IMR-90 (cell line): ENCODE measurements at regions not wholly inside any gene's neighbourhood (a gene's known extent, or its start where the extent isn't known, plus 50 kb on each side); places are given as distances from the start of the nearest gene placed in this dataset.

ENCODE experiments used
- ATAC-seq: fragments of 200-7000 bp; cut with Tn5 transposase; 2 replicates; pipeline ENCODE4 v1.9.1; 2020; ENCODE audit warnings: low read depth, mild to moderate bottlenecking, moderate library complexity
- BruUV-seq: library from RNA; stranded (reverse); fragments of 400-500 nt; replicated peaks from 2 replicates; lab custom pipeline; 2021; lab: Mats Ljungman, UMichigan
- CTCF ChIA-PET: fragments of 300-600 bp; formaldehyde crosslinking; extraction: SDS; loops from one replicate; lab custom pipeline; 2021; ENCODE audit warnings: antibody characterized with exemption; lab: Yijun Ruan, JAX
- POLR2A ChIA-PET: fragments of 300-600 bp; sonication (Branson Sonifier 250); formaldehyde crosslinking; loops from one replicate; lab custom pipeline; 2022; ENCODE audit warnings: antibody characterized with exemption; ENCODE audit not compliant: unreplicated experiment; lab: Charles Lee
- DNase-seq: peaks from one replicate; pipeline ENCODE4 v3.0.0; 2013
- H2AFZ ChIP-seq: replicated peaks from 2 replicates; pipeline ENCODE3; 2013; ENCODE audit warnings: low read length, mild to moderate bottlenecking; ENCODE audit not compliant: poor library complexity
- H2AK5ac ChIP-seq: 2 replicates; pipeline ENCODE4 v1.6.1; 2013; ENCODE audit warnings: low read depth, low read length, inconsistent platforms
- H2AK9ac ChIP-seq: replicated peaks from 2 replicates; pipeline ENCODE3; 2013; ENCODE audit warnings: mild to moderate bottlenecking, low read depth, low read length, moderate library complexity; ENCODE audit not compliant: poor library complexity
- H2BK120ac ChIP-seq: 2 replicates; pipeline ENCODE4 v1.6.1; 2013; ENCODE audit warnings: low read depth, low read length, inconsistent platforms
- H2BK15ac ChIP-seq: 3 replicates; pipeline ENCODE4 v1.6.1; 2013; ENCODE audit warnings: low read depth, low read length, inconsistent platforms
- H2BK20ac ChIP-seq: 2 replicates; pipeline ENCODE4 v1.6.1; 2013; ENCODE audit warnings: low read depth, mild to moderate bottlenecking, inconsistent platforms, low read length, moderate library complexity
- H2BK5ac ChIP-seq: 2 replicates; pipeline ENCODE4 v1.6.1; 2013; ENCODE audit warnings: mild to moderate bottlenecking, low read depth, low read length, inconsistent platforms; ENCODE audit not compliant: poor library complexity, severe bottlenecking
- H3K14ac ChIP-seq: replicated peaks from 2 replicates; pipeline ENCODE4 v1.6.1; 2013; ENCODE audit warnings: low read depth, low read length, inconsistent platforms
- H3K18ac ChIP-seq: 2 replicates; pipeline ENCODE4 v1.6.1; 2013; ENCODE audit warnings: low read depth, low read length, control low read depth
- H3K23ac ChIP-seq: 2 replicates; pipeline ENCODE4 v1.6.1; 2013; ENCODE audit warnings: low read depth, low read length, inconsistent platforms
- H3K27ac ChIP-seq: 2 replicates; pipeline ENCODE4 v1.5.1; 2013; ENCODE audit warnings: mild to moderate bottlenecking, control low read depth, low read length; ENCODE audit not compliant: insufficient read depth
- H3K27me3 ChIP-seq: 2 replicates; pipeline ENCODE4 v1.6.1; 2013; ENCODE audit warnings: low read length; ENCODE audit not compliant: control insufficient read depth, insufficient read depth
- H3K36me3 ChIP-seq: 2 replicates; pipeline ENCODE4 v1.6.1; 2013; ENCODE audit warnings: low read length, mixed read lengths; ENCODE audit not compliant: control insufficient read depth, insufficient read depth
- H3K4ac ChIP-seq: 2 replicates; pipeline ENCODE4 v1.6.1; 2013; ENCODE audit warnings: low read depth, low read length, inconsistent platforms
- H3K4me1 ChIP-seq: 2 replicates; pipeline ENCODE4 v1.6.1; 2013; ENCODE audit warnings: low read length, mixed read lengths; ENCODE audit not compliant: control insufficient read depth, insufficient read depth
- H3K4me2 ChIP-seq: 2 replicates; pipeline ENCODE4 v1.6.1; 2013; ENCODE audit warnings: low read depth, mild to moderate bottlenecking, control low read depth, low read length, moderate library complexity
- H3K4me3 ChIP-seq: 2 replicates; pipeline ENCODE4 v1.5.1; 2013; ENCODE audit warnings: low read depth, mild to moderate bottlenecking, control low read depth, low read length, moderate library complexity; ENCODE audit not compliant: insufficient read depth
- H3K56ac ChIP-seq: 2 replicates; pipeline ENCODE4 v1.6.1; 2013; ENCODE audit warnings: low read length, inconsistent platforms; ENCODE audit not compliant: insufficient read depth; ENCODE audit errors: extremely low read depth
- H3K79me1 ChIP-seq, 2 experiments: 2 replicates each; pipeline ENCODE4 v1.6.1; 2013; ENCODE audit warnings: low read length in 2 of 2, inconsistent platforms in 1 of 2, low read depth in 1 of 2
- H3K9ac ChIP-seq: 2 replicates; pipeline ENCODE4 v1.6.1; 2013; ENCODE audit warnings: low read depth, low read length, control low read depth
- H3K9me1 ChIP-seq: 2 replicates; pipeline ENCODE4 v1.6.1; 2013; ENCODE audit warnings: low read length, inconsistent platforms; ENCODE audit not compliant: insufficient read depth
- H3K9me3 ChIP-seq: 2 replicates; pipeline ENCODE4 v1.6.1; 2013; ENCODE audit warnings: low read length; ENCODE audit not compliant: control insufficient read depth, insufficient read depth
- H4K20me1 ChIP-seq: 2 replicates; pipeline ENCODE4 v1.6.1; 2013; ENCODE audit warnings: low read length, inconsistent platforms; ENCODE audit not compliant: insufficient read depth
- H4K5ac ChIP-seq: 2 replicates; pipeline ENCODE4 v1.6.1; 2013; ENCODE audit warnings: mild to moderate bottlenecking, low read depth, low read length, control low read depth
- H4K8ac ChIP-seq, 2 experiments: 2 replicates each; pipeline ENCODE4 v1.6.1; 2013; ENCODE audit warnings: low read depth in 2 of 2, low read length in 2 of 2, control low read depth in 1 of 2, inconsistent platforms in 1 of 2
- H4K91ac ChIP-seq: 2 replicates; pipeline ENCODE4 v1.6.1; 2013; ENCODE audit warnings: low read depth, low read length, inconsistent platforms; ENCODE audit not compliant: insufficient read depth
- BHLHE40 ChIP-seq: fragments of 150-350 bp; IDR thresholded peaks from 2 replicates; pipeline ENCODE4 v1.6.1; 2016; ENCODE audit warnings: mild to moderate bottlenecking, low read depth, low read length
- CEBPB ChIP-seq: IDR thresholded peaks from 2 replicates; pipeline ENCODE4 v1.6.1; 2012; ENCODE audit warnings: low read depth, low read length, improper control_type of control experiment
- CHD1 ChIP-seq: IDR thresholded peaks from 2 replicates; pipeline ENCODE4 v1.6.1; 2012; ENCODE audit warnings: low read depth, low read length, improper control_type of control experiment
- FOS ChIP-seq: fragments of 150-350 bp; IDR thresholded peaks from 2 replicates; pipeline ENCODE4 v1.6.1; 2016; ENCODE audit warnings: low read depth, low read length
- MAFK ChIP-seq: IDR thresholded peaks from 2 replicates; pipeline ENCODE4 v1.6.1; 2012; ENCODE audit warnings: low read depth, low read length, improper control_type of control experiment
- NFE2L2 ChIP-seq: fragments of 150-350 bp; IDR thresholded peaks from 2 replicates; pipeline ENCODE4 v1.6.1; 2016; ENCODE audit warnings: low read depth, mild to moderate bottlenecking, low read length
- POLR2A ChIP-seq: IDR thresholded peaks from 2 replicates; pipeline ENCODE4 v1.6.1; 2012; ENCODE audit warnings: mild to moderate bottlenecking, low read depth, low read length
- RAD21 ChIP-seq: IDR thresholded peaks from 2 replicates; pipeline ENCODE4 v1.6.1; 2012; ENCODE audit warnings: low read length, improper control_type of control experiment
- RFX5 ChIP-seq: IDR thresholded peaks from 2 replicates; pipeline ENCODE4 v1.8.0; 2012; ENCODE audit warnings: low read depth, mild to moderate bottlenecking, low read length, moderate library complexity
- SMC3 ChIP-seq: fragments of 150-350 bp; IDR thresholded peaks from 2 replicates; pipeline ENCODE4 v1.6.1; 2016; ENCODE audit warnings: low read depth, mild to moderate bottlenecking, antibody characterized with exemption, low read length, moderate library complexity
- WGBS, 2 experiments: methylation state at CpG; one replicate each; pipeline versions ENCODE4 v1.1.5 to v1.1.7; 2013; ENCODE audit warnings: missing lambda C conversion rate in 2 of 2; ENCODE audit not compliant: insufficient read length in 1 of 2; ENCODE audit errors: extremely low coverage in 2 of 2; 5-methylcytosine and 5-hydroxymethylcytosine counted together
- dilution Hi-C: fragments of 300-500 bp; cut with HindIII; formaldehyde crosslinking; loops from one replicate; pipeline ENCODE4 v1.14.3; 2018; ENCODE audit warnings: low sequenced_read_pairs; ENCODE audit not compliant: unreplicated experiment
- in situ Hi-C: fragments of 300-500 bp; cut with MboI; formaldehyde crosslinking; loops from 3 replicates; pipeline ENCODE4 v1.14.3; 2019; ENCODE audit warnings: low sequenced_read_pairs, inconsistent platforms, mixed read lengths
- intact Hi-C: fragments of 100-400 bp; cut with micrococcal nuclease; formaldehyde crosslinking; loops from 2 replicates; pipeline ENCODE4 v1.10.0; 2022
- TF ChIP-seq, protein P1 (sequence below): conservative IDR thresholded peaks from 2 replicates; pipeline ENCODE4 v1.5.1; 2012; ENCODE audit warnings: mild to moderate bottlenecking, low read depth, low read length, improper control_type of control experiment
- TF ChIP-seq, protein P2 (sequence below): fragments of 150-350 bp; IDR thresholded peaks from 2 replicates; pipeline ENCODE4 v1.6.1; 2016; ENCODE audit warnings: low read depth, mild to moderate bottlenecking, low read length, moderate library complexity, borderline replicate concordance

DNA sequence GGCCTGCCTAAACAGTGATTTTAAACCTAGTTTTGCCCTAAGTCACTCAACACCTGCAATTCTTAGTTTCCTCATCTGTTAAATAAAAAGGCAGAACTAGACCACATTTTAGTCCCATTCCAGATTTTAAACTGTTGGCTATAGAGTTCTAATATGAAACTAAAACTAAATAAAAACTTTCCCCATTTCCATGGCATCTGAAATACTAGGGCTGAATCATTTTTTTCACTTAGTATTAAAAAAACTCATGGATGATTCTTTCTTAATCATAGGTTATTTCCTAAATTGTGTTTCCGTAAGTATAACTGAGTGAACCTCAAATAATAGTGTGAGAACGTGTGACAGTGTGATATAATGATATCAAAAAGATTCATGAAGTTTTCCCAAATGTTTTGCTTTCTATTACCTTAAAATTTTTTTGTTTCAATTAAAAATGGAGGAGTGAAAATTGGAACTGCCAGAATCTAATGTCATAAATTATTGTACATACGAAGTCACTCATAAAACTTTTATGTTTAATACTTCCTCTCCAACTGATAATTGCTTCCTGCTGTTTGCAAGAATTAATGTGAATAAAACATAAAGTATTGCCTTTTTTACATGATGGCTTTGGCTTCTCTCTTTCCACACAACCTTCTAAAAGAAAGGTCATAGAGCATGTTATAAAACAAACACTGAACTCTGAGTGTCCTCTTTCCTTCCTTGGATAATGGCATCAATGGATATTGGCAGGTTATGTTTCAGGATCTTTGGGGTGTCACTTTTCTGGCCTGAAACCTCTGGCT lies 315.1 kb upstream of the MME start (continued):
- TF ChIP-seq, protein P1, sequence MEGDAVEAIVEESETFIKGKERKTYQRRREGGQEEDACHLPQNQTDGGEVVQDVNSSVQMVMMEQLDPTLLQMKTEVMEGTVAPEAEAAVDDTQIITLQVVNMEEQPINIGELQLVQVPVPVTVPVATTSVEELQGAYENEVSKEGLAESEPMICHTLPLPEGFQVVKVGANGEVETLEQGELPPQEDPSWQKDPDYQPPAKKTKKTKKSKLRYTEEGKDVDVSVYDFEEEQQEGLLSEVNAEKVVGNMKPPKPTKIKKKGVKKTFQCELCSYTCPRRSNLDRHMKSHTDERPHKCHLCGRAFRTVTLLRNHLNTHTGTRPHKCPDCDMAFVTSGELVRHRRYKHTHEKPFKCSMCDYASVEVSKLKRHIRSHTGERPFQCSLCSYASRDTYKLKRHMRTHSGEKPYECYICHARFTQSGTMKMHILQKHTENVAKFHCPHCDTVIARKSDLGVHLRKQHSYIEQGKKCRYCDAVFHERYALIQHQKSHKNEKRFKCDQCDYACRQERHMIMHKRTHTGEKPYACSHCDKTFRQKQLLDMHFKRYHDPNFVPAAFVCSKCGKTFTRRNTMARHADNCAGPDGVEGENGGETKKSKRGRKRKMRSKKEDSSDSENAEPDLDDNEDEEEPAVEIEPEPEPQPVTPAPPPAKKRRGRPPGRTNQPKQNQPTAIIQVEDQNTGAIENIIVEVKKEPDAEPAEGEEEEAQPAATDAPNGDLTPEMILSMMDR = no peak

DNA sequence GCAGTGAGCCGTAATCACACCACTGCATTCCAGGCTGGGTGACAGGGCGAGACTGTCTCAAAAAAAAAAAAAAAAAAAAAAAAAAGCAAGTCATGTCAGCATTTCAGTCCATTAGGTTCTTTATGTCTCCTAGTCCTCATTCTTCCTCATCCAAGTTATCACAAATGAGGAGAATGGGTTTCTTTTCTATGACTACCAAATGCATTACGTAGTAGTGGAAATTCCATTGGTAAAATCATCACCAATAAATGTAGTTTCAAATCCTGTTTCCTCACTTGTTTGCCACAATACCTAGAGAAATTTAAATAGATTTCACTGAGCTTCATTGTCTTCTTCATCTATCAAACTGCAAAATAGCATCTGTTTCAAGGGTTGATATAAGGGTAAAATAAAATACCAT lies 317.6 kb upstream of the MME start:
- Histone ChIP-seq H4K91ac (no peak overlapping the region), H3K4me3 (no peak overlapping the region), H3K9me1 (no peaks in the 10 kb centered on the region), H3K27ac (no peak overlapping the region), H3K27me3 (no peaks in the 10 kb centered on the region), H3K36me3 (no peaks in the 10 kb centered on the region), H2BK15ac (no peak overlapping the region), H2BK120ac (no peak overlapping the region), H3K9ac (no peak overlapping the region), H3K4ac (no peak overlapping the region), H2BK5ac (no peak overlapping the region), H3K79me1 (no peaks in the 10 kb centered on the region), H2BK20ac (no peak overlapping the region), H4K20me1 (no peaks in the 10 kb centered on the region), H2AFZ (no peak overlapping the region), H2AK5ac (no peak overlapping the region), H3K56ac (no peak overlapping the region), H3K9me3 (no peaks in the 10 kb centered on the region), H4K8ac (no peak overlapping the region), H4K5ac (no peak overlapping the region), H3K23ac (no peak overlapping the region), H2AK9ac (no peak overlapping the region), H3K4me2 (no peak overlapping the region), H3K18ac (no peak overlapping the region), H3K4me1 (no peaks in the 10 kb centered on the region), H3K14ac (no peak overlapping the region)
- dilution Hi-C loops (no loop called here), in situ Hi-C loops (loop anchor here (25.0 kb wide), 1 partner anchor 950 kb away; no protein-coding TSS in a partner anchor), intact Hi-C loops (no loop called here)
- no CpG with 5 or more reads among the region's 3 CpGs for WGBS, 2 experiments
- ATAC-seq (no peak), DNase-seq (no peak)
- POLR2A ChIA-PET = no interaction called here
- BruUV-seq = no TSS peak
- TF ChIP-seq, protein P2, sequence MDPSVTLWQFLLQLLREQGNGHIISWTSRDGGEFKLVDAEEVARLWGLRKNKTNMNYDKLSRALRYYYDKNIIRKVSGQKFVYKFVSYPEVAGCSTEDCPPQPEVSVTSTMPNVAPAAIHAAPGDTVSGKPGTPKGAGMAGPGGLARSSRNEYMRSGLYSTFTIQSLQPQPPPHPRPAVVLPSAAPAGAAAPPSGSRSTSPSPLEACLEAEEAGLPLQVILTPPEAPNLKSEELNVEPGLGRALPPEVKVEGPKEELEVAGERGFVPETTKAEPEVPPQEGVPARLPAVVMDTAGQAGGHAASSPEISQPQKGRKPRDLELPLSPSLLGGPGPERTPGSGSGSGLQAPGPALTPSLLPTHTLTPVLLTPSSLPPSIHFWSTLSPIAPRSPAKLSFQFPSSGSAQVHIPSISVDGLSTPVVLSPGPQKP = no peak
- TF ChIP-seq SMC3 (no peak), FOS (no peak), RAD21 (no peak), BHLHE40 (no peak), NFE2L2 (no peak), CHD1 (no peak), CEBPB (no peak), RFX5 (no peak), MAFK (no peak), POLR2A (no peak)
- TF ChIP-seq, protein P1 = no peak
- CTCF ChIA-PET = interaction anchor here (1.0 kb wide), 1 partner anchor 560 kb away, joined by 3 read pairs; no protein-coding TSS in a partner anchor
